ENCODE measurements at regions not wholly inside any gene's neighbourhood (a gene's known extent, or its start where the extent isn't known, plus 50 kb on each side); places are given as distances from the start of the nearest gene placed in this dataset.

DNA sequence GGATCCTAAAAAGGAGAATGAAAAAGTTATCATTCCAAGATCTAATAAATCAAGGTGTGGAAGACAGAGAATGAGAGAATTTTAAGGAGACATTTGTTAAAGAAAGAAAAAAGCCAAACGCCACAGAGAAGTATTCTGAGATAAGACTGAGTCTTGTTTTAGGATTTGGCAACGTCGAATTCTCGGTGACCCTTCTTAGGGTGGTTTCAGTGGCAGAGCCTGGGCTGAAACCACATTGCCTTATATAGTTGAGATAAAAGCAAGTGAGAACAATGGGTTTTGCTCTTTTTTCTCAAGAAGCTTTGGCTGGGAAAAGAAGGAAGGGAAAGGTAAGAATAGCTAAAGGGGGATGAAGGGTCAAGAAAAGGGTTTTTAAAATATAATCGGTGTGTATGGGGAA, 209.4 kb downstream of the VEGFC start:
- no peak for ATAC-seq

DNA sequence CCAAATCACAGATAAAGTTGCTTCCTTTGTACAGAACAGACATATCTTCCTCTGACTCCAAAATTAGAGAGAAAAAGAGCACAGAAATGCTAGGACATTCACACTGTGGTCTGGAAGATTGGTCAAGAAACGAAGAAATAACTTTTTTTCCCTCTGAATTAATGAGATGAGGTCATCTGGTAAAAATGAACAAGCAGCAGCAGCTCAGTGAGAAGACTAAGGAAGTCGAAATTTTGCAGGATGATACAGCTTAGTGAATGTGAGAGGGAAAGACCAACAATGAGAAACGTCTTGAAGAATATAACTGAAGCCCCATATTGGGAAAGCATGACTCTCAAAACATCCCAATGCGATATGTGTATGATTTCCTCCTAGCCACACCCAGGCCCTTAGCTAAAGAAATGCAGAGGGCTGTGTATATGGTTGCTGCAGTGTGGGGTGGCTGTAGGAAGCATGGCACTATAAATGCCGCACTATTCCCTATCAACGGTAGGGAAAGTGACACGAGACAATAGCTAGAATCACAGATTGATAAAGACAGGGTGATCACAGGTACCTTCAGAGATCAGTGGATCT, 208.6 kb downstream of the VEGFC start:
- DNase-seq (ENCODE audit: low spot score) (no peak), ATAC-seq (no peak)
- H3K4me1 Mint-ChIP-seq = no peaks in the 10 kb centered on the region
- no peak overlapping the region for H3K27ac Mint-ChIP-seq
- TF ChIP-seq ERG (CRISPR knock-in tag; IDR thresholded peaks at IDR 0.05) (no peak), ZNF219 (CRISPR knock-in tag; IDR thresholded peaks at IDR 0.05; ENCODE audit: borderline replicate concordance) (no peak), CBFB (CRISPR knock-in tag; IDR thresholded peaks at IDR 0.05; ENCODE audit: low read depth) (no peak), RELA (CRISPR knock-in tag; IDR thresholded peaks at IDR 0.05; ENCODE audit: borderline replicate concordance) (no peak), ZNF396 (CRISPR knock-in tag; IDR thresholded peaks at IDR 0.05; ENCODE audit: borderline replicate concordance) (no peak), ZNF423 (CRISPR knock-in tag; IDR thresholded peaks at IDR 0.05) (no peak), TP53 (CRISPR knock-in tag; IDR thresholded peaks at IDR 0.05) (no peak), CTCF (IDR thresholded peaks at IDR 0.05) (no peak), E2F4 (CRISPR knock-in tag; IDR thresholded peaks at IDR 0.05; ENCODE audit: borderline replicate concordance, low read depth) (no peak), PREB (CRISPR knock-in tag; IDR thresholded peaks at IDR 0.05; ENCODE audit: borderline replicate concordance) (no peak), ESRRA (CRISPR knock-in tag; IDR thresholded peaks at IDR 0.05; ENCODE audit: borderline replicate concordance) (no peak), NFATC4 (CRISPR knock-in tag; IDR thresholded peaks at IDR 0.05) (no peak), SP1 (CRISPR knock-in tag; conservative IDR thresholded peaks at IDR 0.05) (no peak), KAT7 (CRISPR knock-in tag; IDR thresholded peaks at IDR 0.05; ENCODE audit: borderline replicate concordance) (no peak), CREM (CRISPR knock-in tag; IDR thresholded peaks at IDR 0.05) (no peak)
- TF ChIP-seq, protein P1, sequence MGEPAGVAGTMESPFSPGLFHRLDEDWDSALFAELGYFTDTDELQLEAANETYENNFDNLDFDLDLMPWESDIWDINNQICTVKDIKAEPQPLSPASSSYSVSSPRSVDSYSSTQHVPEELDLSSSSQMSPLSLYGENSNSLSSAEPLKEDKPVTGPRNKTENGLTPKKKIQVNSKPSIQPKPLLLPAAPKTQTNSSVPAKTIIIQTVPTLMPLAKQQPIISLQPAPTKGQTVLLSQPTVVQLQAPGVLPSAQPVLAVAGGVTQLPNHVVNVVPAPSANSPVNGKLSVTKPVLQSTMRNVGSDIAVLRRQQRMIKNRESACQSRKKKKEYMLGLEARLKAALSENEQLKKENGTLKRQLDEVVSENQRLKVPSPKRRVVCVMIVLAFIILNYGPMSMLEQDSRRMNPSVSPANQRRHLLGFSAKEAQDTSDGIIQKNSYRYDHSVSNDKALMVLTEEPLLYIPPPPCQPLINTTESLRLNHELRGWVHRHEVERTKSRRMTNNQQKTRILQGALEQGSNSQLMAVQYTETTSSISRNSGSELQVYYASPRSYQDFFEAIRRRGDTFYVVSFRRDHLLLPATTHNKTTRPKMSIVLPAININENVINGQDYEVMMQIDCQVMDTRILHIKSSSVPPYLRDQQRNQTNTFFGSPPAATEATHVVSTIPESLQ (CRISPR knock-in tag; IDR thresholded peaks at IDR 0.05) = no peak
- TF ChIP-seq, protein P2, sequence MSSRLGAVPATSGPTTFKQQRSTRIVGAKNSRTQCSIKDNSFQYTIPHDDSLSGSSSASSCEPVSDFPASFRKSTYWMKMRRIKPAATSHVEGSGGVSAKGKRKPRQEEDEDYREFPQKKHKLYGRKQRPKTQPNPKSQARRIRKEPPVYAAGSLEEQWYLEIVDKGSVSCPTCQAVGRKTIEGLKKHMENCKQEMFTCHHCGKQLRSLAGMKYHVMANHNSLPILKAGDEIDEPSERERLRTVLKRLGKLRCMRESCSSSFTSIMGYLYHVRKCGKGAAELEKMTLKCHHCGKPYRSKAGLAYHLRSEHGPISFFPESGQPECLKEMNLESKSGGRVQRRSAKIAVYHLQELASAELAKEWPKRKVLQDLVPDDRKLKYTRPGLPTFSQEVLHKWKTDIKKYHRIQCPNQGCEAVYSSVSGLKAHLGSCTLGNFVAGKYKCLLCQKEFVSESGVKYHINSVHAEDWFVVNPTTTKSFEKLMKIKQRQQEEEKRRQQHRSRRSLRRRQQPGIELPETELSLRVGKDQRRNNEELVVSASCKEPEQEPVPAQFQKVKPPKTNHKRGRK (CRISPR knock-in tag; IDR thresholded peaks at IDR 0.05; ENCODE audit: borderline replicate concordance) = no peak
- H3K4me3 Mint-ChIP-seq = no peak overlapping the region
- ChIA-PET POLR2A (no interaction called here), CTCF (no interaction called here)
- no peaks in the 10 kb centered on the region for H3K36me3 Mint-ChIP-seq
- H3K27me3 Mint-ChIP-seq (ENCODE audit: low read depth) = no peaks in the 10 kb centered on the region
- H3K9me3 Mint-ChIP-seq = no peaks in the 10 kb centered on the region

More for the DNA sequence above, 209.4 kb downstream of the VEGFC start:
- CTCF ChIA-PET = no interaction called here
- Mint-ChIP-seq H3K36me3 (no peaks in the 10 kb centered on the region), H3K4me1 (no peaks in the 10 kb centered on the region), H3K4me3 (no peak overlapping the region), H3K27me3 (ENCODE audit: low read depth) (no peaks in the 10 kb centered on the region), H3K9me3 (no peaks in the 10 kb centered on the region), H3K27ac (no peak overlapping the region)
- DNase-seq (ENCODE audit: low spot score) = no peak
- TF ChIP-seq SMAD4 (CRISPR knock-in tag; IDR thresholded peaks at IDR 0.05) (no peak), CBFB (CRISPR knock-in tag; IDR thresholded peaks at IDR 0.05; ENCODE audit: low read depth) (no peak), ZNF121 (CRISPR knock-in tag; IDR thresholded peaks at IDR 0.05) (no peak), IRF2 (CRISPR knock-in tag; IDR thresholded peaks at IDR 0.05; ENCODE audit: borderline replicate concordance, low read depth) (no peak), ZNF263 (CRISPR knock-in tag; IDR thresholded peaks at IDR 0.05; ENCODE audit: low read depth) (no peak), TCF7 (CRISPR knock-in tag; IDR thresholded peaks at IDR 0.05; ENCODE audit: low read depth) (no peak), ZNF396 (CRISPR knock-in tag; IDR thresholded peaks at IDR 0.05; ENCODE audit: borderline replicate concordance) (no peak), CTCF (IDR thresholded peaks at IDR 0.05) (no peak), ZNF416 (CRISPR knock-in tag; IDR thresholded peaks at IDR 0.05) (no peak)
- POLR2A ChIA-PET = no interaction called here
